NAMALWA (cell line): ENCODE measurements at regions not wholly inside any gene's neighbourhood (a gene's known extent, or its start where the extent isn't known, plus 50 kb on each side); places are given as distances from the start of the nearest gene placed in this dataset.

Source experiments
- DNase-seq: peaks from one replicate; pipeline ENCODE4 v3.0.0-alpha.2; 2015; ENCODE audit warnings: low spot score

DNA sequence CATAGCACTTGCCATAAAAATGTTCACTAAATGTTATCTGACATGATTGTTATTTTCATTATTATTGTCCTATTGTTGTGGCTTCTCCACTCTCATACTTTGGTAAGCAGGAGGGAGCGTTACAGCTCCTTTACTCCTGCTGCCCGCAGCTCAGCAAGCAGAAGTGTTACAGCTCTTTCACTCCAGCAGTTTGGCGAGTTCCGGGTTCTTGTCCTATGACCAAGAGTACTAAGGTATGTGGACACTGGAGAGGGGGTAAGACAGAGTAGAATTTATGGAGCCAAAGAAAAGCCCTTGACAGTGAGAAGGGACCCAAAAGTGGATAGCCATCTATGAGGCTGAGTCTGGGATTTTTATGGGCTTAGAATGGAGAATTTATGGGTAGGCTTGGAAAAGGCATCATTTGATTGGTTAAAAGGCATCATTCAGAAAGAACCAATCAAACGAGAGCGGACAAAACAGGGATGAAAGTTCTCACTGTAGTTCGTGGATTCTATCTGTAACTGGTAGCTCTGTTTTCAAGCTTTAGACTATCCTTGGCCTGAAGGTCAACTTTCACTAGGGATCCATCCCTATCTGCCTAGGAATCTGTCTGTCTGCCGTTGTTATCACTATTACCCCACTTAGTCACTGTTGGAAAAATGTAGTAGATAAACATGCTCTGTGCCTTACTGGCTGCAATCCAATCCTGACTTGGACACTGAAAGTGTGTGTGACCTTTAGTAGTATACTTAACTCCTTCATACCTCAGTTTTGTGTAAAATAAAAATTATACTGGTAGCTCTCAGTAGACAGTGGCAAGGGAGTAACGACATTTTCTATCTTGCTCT lies 545.6 kb upstream of the LCORL start:
- DNase-seq, result no peak

DNA sequence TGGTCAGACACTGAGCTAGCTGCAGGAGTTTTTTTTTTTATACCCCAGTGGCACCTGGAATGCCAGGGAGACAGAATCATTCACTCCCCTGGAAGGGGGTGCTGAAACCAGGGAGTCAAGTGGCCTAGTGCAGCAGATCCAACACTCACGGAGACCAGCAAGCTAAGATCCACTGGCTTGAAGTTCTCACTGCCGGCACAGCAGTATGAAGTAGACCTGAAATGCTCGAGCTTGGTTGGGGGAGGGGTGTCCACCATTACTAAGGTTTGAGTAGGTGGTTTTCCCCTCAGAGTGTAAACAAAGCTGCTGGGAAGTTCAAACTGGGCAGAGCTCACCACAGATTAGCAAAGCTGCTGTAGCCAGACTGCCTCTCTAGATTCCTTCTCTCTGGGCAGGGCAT lies 537.9 kb upstream of the LCORL start:
- DNase-seq, result no peak

DNA sequence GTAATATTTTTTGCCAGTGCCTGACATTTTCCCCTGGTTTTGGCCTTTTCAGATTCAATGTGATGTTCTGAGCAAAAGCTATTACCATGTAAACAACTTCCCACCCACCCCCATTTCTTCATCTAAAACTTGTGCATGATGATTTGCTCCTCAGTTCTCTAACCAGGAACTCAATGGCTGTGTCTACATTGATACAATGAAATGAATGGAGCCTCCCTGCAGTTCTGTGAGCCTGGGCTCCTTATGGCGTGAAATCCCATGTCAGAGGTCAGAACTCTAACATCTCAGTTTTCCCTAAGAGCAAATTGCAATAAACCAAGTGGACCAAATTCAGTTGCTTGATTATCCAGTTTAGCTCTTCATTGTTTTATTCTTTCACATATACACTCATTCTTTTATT lies 534.8 kb upstream of the LCORL start:
- no peak for DNase-seq

DNA sequence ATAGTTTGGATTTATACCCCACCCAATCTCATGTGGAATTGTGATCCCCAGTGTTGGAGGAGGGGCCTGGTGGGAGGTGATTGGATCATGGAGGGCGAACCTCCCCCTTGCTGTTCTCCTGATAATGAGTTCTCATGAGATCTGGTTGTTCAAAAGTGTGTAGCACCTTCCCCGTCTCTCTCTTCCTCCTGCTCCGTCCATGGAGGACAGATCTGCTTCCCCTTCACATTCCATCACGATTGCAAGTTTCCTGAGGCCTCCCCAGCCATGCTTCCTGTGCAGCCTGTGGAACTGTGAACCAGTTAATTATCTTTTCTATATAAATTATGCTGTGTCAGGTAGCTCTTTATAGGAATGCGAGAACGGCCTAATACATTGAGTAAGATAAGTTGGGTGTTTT lies 518.8 kb upstream of the LCORL start:
- no peak for DNase-seq

DNA sequence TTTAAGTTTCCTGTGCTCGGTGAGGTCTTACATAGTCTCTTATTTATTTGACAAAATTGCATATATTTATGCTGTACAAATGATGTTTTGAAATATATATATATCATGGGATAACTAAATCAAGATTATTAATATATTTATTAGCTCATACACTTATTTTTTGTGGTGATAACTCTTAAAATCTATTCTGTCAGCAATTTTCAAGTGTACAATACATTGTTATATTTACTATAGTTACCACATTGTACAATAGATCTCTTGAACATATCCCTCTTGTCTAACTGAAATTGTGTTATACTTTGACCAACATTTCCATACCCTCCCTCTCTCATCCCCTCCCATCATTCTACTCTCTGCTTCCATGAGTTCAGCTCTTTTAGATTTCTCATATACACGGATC lies 516.6 kb upstream of the LCORL start:
- DNase-seq, result no peak

DNA sequence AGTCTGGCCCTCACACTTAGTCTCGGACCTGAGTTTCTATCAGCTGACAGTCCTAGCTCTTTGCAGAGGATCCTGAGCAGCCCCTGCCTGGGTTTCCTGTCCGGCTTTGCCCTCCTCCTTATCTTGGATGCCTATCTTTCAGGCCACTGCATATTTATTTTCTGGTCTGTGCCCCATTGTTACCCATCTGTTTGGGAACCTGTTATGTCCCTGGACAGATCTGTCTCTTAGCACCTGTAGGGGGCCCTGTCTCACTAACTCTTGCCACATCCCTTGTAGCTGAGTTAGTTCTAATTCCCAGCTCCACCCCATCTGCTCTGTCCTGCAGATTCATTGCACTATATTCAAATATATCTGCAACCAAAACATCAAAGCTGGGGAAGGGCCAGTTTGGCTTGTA lies 514.9 kb upstream of the LCORL start:
- peak; percentile 1 for DNase-seq

DNA sequence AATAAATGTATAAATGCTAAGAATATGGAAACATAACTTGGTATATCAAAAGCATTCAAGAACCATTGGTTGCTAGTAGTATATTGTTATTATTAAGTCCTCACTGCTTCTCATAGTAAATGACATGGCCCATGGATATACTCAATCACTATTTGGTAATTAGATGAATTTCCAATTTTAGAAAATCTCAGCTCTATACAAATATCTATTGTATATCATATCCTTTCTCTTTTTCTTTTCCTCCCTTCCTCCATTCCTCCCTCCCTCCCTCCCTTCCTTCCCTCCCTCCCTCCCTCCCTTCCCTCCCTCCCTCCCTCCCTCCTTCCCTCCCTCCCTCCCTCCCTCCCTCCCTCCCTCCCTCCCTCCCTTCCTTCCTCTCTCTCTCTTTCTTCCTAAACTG lies 514.4 kb upstream of the LCORL start:
- no peak for DNase-seq

DNA sequence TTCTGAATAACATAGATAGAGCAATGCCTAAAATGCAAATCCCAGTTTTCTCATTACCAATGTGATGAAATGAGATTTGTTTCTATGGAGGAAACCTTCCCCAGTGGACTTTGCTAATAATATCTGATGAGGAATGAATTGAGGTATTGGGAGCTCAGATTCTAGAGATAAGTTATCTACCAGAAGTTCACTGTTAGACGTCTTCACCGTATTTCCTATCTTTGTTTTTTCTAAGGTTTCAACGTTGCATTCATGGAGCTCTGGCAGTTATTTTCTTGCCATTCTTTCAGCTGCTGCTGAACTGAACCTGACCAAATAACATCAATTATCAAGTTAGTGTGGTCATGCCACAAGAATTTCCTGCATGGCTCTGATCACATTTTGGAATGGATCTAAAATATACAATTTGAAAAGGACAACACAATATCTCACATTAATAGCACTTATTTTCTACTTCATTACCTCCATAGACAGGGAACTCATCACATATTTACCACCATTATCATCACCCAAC lies 511.8 kb upstream of the LCORL start:
- DNase-seq, result no peak

DNA sequence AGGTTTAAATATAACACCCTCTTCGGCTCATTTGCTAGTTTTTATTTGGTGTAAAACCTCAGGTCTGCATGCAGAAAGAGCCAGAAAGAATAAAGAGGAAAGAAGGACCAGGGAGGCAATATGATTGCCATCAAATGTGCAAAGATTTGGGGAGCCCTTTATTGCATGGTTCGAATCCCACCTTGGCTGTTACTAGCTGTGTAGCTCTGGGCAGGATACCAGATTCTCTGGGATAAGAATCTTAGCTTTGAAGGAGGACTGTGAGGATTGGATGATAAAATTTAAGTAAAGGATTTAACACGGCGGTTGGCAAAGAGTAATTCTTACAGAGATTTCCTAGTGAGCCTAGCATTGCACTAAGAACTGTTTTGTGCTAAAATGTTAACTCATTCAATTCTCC lies 510.2 kb upstream of the LCORL start:
- DNase-seq, result no peak

DNA sequence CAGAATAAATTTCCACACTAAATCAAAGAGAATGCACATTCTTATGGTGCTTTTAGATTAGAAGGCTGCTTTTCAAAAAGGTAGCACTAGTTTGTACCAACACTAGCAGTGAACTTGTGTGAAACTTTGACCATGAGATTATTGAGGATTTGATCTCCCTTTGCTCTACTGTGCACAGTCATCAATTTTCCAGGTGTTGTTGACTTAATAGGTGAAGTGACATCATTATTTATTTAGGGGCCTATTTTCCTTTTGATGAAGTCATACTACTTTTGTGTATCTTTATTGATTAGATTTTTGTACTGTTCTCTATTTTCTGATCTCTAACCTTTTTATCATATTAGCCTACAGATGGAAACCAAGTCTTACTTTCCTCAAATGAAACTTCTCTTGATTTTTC lies 507.9 kb upstream of the LCORL start:
- DNase-seq, result no peak

DNA sequence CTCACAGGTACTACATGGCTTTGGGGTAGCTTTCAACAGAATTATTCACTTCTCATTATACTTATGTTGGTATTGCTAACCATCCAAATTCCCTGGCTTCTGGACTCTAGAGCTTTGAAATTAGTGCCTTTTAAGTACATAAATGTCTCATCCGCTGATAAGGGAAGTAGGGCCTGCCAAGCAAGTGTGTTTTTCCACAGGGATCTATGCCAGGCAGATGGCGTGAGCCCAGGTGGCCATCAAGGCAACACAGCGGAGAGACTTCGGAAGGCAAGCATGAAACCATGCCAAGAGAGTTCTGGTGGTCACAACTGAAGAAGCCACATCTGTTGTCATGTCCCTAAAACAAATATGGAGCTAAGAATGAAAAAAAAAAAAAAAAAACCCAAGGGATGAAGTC lies 503.1 kb upstream of the LCORL start:
- no peak for DNase-seq

DNA sequence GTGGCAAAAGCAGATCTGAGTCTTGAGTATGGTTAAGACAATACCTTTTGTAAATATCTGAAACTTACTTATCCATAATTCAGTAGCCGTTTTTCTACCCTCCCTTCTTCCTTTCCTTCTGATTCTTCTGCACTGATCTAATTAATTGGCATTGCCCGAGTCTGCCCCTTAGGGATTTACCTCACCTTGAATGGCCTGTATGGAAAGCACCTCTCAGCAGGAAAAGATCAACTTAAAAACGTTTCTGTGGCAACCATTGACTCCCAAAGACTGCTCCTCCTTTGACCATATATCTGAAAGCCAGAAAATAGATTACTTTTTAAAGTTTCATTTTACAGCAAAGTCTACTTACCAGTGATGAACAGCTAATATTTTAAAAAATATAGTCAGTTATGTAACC lies 496.5 kb upstream of the LCORL start:
- no peak for DNase-seq

DNA sequence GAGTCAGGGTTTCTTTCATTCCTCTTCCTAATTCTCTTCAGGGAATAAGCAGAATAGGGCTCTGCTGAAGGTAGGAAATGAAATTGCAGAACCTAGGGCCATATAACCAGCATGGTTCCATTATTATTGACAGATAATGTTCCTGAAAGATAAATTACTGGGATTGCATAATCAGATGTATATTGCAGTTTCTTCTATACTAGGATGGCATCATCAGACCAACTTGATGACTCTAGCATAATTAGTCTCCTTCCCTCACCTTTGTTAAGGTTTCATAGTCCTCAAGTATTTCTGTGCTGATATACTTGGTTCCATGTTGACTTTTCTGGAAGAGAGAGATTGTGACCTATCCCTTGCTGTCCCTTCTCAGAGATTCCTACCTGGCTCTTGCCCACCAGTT lies 492.3 kb upstream of the LCORL start:
- no peak for DNase-seq

DNA sequence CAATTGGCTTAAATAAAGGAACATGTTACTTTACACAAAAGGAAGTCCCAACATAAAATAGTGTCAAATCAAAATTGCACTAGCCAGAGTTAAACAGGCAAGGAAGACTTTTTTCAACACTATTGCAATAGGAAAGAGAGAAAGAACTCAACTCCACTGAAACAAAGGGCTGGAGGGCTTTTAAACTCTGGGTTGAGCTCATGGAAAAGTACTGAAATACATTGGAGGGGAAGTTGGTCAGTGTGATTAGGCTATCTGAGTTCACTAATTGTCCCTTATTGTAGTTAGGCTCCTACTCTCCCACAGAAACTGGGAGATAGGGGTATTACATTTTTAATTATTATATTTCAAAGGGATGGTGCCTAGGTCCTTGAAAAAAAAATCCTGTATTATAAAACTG lies 491.2 kb upstream of the LCORL start:
- no peak for DNase-seq

DNA sequence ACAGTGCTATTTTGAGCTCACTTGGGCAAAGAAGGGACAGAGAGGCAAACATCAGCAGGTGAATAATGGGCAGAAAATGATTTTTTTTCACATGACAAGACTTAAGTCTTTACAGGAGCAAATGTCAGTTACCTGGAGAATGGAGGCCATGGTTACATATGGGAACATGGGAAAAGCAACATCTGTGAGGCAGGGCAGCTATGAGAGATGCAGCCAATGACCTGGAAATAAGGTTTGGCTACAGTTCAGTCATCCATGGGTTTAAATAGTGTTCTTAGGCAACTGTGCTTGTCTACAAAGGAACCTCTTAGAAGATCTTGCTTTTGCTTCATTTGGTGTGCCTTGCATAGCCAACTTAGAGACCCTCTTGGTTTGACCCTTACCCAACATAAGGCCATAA lies 490.2 kb upstream of the LCORL start:
- DNase-seq, result no peak

DNA sequence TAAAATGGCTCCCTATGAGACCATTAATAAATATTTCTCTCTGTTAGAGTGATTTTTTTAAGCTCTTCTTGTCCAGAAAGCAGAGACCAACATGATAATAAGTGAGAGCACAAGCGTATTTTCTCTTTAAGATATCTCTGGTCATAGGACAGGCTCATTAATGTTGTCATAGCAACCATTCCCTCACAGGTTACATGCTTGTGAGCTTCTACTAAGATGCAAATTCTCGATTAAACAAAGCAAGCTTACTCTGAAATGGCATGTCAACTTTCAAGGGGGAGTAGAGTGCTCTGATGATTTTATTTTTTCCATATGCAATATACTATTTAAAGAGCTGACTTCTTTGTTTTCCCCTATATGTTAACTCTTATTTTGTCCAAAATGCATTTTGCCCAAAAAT lies 487.2 kb upstream of the LCORL start:
- no peak for DNase-seq

DNA sequence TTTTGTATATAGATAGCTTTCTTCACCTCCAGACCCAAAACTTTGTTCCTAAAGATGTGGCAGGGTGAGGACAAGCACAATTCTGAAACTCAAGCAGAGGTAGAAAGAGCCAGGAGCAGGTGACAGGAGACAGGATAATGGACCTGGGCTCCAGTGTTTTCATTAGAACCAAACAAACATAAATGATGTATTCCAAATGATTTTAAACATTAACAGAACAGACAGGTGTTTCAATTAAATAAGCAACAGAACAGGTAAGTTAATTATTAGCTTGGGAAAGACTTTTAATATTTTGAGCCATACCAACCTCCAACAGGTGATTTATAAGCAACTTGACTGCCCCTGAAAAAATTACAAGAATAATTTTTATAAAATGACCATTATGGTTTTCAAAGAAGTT lies 459.4 kb upstream of the LCORL start:
- no peak for DNase-seq

DNA sequence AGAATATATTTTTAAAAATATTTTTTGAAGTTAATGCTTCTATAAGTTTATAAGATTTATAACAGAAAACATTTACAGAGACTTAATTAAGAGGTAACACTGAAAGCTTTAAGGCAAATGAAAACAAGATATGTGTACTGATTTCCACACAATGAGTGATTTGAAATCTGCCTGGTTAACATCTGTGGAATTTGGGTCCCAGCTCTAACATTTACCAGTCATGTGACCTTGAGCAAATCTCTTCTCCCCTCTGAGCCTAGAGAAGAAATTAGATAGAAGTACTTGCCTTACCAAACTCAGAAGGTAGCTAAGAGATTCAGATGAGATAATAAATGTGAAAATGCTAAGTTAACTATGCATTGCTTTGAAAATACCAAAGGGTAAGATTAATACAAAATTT lies 458.8 kb upstream of the LCORL start:
- no peak for DNase-seq

DNA sequence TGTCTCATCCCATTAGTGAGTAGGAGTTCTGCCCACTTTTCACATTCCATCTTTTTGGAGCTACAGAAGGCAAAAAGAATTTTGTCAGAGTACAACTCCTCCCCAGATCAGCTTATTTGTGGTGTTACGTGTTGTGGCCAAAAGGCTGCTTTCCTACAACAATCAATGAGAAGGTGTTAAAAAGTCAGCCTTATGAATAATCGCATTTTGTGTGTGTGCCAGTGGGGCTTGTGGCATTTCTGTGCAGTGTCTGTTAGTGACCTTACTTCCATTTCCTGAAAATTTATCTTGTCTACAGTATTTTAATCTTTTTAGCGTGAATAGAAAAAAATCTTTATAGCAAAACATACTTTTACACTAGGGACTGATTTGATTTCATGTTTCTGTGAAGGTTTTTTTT lies 458.3 kb upstream of the LCORL start:
- DNase-seq, result no peak

DNA sequence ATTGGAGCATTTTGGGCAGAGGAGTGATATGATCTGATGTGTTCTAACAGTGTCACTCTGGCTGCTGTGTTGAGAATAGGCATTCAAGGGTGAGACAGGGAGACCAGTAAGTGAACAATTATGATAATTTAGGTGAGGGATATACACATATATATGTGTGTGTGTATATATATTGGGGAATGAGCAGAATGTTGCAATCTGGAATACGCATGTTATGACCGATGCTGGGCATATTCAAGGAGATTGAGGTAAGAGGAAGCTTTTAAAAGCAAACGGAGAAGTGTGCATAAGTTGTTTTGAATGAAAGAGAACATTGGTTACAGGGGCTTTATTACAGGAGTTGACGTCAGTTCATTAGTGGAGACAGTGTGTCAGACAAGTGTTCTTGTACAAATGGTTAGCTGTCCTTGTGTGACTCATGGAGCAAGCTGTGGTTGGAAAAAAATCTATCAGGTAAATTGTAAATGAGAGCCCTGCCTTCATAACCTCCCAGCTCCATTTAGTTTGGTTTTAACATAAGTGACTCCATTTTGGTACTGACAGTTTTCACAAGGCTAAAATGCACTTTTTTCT lies 442.5 kb upstream of the LCORL start:
- no peak for DNase-seq

DNA sequence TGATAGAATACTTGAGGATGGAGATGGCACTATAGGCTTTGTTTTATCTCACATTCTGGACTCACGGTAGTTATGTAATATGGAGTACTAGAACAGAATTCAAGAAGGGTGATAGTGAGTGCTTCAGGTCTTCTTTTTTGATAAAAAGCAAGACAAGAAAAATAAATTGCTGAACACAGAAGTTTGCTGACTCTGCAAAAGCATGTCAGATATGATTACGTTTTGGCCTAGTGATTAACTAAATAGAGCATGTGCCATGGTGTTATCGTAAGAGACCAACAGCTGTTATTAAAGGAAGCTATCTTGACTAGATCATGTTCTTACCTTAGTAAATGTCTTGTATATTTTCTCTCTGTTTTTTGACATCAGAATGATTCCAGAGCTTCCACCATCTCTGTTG lies 436.9 kb upstream of the LCORL start:
- no peak for DNase-seq

DNA sequence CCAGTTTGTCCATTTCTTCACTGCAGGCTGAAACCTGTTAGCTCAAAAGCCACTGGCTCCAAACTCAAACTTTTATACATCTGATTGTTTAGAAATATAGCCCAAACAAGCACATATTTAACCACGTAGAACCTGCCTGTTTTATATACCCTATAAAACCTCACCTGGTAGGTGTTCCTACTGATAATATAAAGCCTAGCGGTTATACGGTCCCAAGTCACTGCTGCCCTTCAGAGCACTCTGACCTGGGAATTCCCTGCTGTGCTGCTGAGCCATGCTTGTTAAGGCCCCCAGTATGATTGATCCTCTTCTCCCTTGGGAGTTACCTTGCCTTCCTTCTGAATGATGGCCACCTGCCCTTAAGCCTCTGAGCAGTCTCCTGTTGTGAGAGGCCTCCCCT lies 432.8 kb upstream of the LCORL start:
- DNase-seq, result no peak

DNA sequence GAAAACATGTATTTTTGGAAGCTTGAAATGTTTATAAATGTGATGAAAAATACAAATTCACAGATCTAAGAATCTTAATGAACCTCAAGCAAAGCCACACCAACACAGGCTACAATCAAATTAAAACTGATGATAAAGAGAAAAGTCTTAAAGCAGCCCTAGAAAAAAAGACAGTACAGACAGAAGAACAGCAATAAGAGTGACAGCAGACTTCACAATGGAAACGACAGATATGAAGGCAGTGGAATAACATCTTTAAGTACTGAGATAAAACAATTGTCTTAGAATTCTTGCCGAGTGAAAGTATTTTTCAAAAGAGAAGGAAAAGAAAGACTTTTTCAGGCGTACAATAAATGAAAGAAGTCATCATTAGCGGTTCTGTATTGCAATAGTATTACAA lies 423.6 kb upstream of the LCORL start:
- no peak for DNase-seq

DNA sequence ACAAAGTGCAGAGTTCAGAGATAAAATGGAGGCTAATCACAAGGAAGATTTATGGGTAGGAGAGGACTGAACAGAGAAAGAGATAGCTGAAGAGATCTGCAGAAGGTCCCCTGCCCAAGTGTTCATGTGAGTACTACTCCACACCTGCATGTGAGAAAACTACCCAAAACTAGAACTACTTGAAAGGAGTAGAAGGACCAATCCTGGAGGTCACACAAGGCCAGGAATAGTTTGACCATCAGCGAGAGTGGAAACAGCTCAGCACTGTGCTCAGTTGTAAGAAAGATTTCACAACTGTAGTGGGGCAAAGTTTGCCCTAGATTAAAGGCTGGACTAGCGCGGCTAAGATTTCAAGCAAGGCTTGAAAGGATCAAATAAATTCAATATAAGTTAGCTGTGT lies 422.7 kb upstream of the LCORL start:
- no peak for DNase-seq
